Osteocyte (in vitro differentiated cells): ENCODE measurements at regions not wholly inside any gene's neighbourhood (a gene's known extent, or its start where the extent isn't known, plus 50 kb on each side); places are given as distances from the start of the nearest gene placed in this dataset.

Source experiments
- DNase-seq: peaks from one replicate; pipeline ENCODE4 v3.0.0; 2021; ENCODE audit warnings: mixed read lengths; ENCODE audit not compliant: unreplicated experiment; ENCODE audit errors: extremely low spot score
- H3K27ac Mint-ChIP-seq: one replicate; pipeline ENCODE4 v1.8.0; 2021; ENCODE audit warnings: mild to moderate bottlenecking, mixed read lengths; ENCODE audit not compliant: unreplicated experiment
- H3K27me3 Mint-ChIP-seq: one replicate; pipeline ENCODE4 v1.8.0; 2021; ENCODE audit warnings: mixed read lengths; ENCODE audit not compliant: unreplicated experiment
- H3K36me3 Mint-ChIP-seq: one replicate; pipeline ENCODE4 v1.8.0; 2021; ENCODE audit warnings: mixed read lengths; ENCODE audit not compliant: unreplicated experiment
- H3K4me1 Mint-ChIP-seq: one replicate; pipeline ENCODE4 v1.8.0; 2021; ENCODE audit warnings: mixed read lengths; ENCODE audit not compliant: unreplicated experiment
- H3K4me3 Mint-ChIP-seq: one replicate; pipeline ENCODE4 v1.8.0; 2021; ENCODE audit warnings: mild to moderate bottlenecking, moderate library complexity, mixed read lengths; ENCODE audit not compliant: unreplicated experiment
- H3K9me3 Mint-ChIP-seq: one replicate; pipeline ENCODE4 v1.8.0; 2021; ENCODE audit warnings: mixed read lengths; ENCODE audit not compliant: unreplicated experiment
- TF ChIP-seq, protein P1 (sequence below): fragments of 200-600 bp; sonication (generic); IDR thresholded peaks from 2 replicates; pipeline ENCODE4 v1.5.0; 2021; ENCODE audit warnings: antibody characterized with exemption, mild to moderate bottlenecking, moderate library complexity

DNA sequence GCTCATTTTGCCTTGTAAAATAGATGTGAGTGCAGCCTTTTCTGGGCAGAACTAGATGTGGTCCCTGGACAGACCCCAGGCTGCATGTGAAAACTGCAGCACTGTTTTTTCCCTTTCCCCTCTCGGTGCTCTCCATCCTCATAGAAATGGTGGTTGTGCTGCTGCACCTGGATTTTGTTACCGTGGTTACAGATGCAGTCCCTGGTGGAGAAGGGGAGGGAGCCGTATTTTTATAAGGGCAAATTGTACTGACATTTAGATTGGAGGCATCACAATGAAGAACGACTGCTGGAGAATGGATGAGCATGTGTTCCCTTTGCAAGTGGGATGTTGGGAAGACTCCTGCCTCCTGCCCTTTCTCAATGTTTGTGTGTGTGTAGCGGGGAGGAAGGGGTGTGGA, 469.9 kb downstream of the CCSER2 start:
- H3K36me3 Mint-ChIP-seq = no peaks in the 10 kb centered on the region
- DNase-seq = no peak
- no peaks in the 10 kb centered on the region for H3K9me3 Mint-ChIP-seq
- no peaks in the 10 kb centered on the region for H3K4me1 Mint-ChIP-seq
- no peak overlapping the region for H3K4me3 Mint-ChIP-seq
- H3K27me3 Mint-ChIP-seq = peaks cover 37% of the 10 kb centered on the region
- H3K27ac Mint-ChIP-seq = no peak overlapping the region
- TF ChIP-seq, protein P1, sequence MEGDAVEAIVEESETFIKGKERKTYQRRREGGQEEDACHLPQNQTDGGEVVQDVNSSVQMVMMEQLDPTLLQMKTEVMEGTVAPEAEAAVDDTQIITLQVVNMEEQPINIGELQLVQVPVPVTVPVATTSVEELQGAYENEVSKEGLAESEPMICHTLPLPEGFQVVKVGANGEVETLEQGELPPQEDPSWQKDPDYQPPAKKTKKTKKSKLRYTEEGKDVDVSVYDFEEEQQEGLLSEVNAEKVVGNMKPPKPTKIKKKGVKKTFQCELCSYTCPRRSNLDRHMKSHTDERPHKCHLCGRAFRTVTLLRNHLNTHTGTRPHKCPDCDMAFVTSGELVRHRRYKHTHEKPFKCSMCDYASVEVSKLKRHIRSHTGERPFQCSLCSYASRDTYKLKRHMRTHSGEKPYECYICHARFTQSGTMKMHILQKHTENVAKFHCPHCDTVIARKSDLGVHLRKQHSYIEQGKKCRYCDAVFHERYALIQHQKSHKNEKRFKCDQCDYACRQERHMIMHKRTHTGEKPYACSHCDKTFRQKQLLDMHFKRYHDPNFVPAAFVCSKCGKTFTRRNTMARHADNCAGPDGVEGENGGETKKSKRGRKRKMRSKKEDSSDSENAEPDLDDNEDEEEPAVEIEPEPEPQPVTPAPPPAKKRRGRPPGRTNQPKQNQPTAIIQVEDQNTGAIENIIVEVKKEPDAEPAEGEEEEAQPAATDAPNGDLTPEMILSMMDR = no peak

DNA sequence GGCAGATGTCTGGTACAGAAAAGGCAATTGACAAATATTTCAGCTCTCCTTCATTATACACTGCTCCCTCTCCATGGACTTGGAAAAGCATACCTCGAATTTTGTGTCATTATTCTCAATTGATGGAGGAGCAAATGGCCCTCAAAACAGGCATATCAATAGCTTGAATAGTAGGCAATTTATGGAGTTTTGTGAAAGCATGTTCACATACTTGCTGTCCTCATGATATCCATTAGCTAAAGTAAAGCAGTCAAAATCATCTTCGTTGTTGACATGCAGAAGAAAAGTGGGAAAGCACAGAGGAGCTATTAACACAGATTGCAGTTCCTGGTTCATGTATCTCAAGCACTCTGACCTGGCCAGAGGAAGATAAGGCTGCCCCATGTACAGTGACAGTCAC, 472.8 kb downstream of the CCSER2 start:
- Mint-ChIP-seq H3K36me3 (no peaks in the 10 kb centered on the region), H3K9me3 (no peaks in the 10 kb centered on the region), H3K4me1 (no peaks in the 10 kb centered on the region), H3K27me3 (peaks cover 30% of the 10 kb centered on the region), H3K27ac (no peak overlapping the region), H3K4me3 (no peak overlapping the region)
- TF ChIP-seq, protein P1 = no peak
- DNase-seq = no peak

DNA sequence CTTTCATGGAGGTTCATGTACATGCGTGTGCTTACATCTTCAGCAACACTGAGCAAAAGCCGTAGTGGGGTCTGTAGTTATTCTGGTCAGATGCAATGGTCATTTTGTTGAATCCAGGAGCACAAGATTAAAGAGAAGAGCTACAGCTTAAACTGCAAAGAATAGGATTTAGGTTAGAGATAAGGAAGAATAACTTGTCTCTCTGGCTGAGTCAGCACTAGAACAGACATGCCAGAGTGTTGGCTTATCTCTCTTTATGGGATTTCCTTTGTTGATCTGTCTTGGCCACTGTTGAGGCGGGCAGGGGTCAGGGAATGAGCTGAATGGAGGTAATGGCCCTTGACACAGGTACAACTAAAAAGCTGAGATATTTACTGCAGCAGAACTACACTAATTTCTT, 473.5 kb downstream of the CCSER2 start:
- Mint-ChIP-seq H3K27me3 (peaks cover 30% of the 10 kb centered on the region), H3K27ac (no peak overlapping the region), H3K9me3 (no peaks in the 10 kb centered on the region), H3K4me3 (no peak overlapping the region), H3K36me3 (no peaks in the 10 kb centered on the region), H3K4me1 (no peaks in the 10 kb centered on the region)
- TF ChIP-seq, protein P1 = no peak
- DNase-seq = no peak

DNA sequence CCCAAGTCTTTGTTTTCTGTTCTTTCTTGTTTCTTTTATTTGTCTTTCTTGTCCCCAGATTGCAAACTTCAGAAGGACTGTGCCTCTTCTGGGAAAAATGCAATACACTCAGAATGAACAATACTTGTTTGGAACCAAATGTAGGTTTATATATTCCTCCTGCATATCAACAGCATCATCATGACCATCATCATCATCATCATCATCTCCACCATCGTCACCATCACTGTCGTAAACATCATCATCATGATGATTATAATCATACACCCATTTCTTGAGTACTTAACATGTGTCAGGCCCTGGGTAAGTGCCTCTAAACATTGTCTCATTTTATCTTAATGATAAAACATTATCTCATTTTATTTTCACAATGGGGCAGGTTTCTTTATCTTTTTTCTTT, 476.8 kb downstream of the CCSER2 start:
- no peaks in the 10 kb centered on the region for H3K36me3 Mint-ChIP-seq

DNA sequence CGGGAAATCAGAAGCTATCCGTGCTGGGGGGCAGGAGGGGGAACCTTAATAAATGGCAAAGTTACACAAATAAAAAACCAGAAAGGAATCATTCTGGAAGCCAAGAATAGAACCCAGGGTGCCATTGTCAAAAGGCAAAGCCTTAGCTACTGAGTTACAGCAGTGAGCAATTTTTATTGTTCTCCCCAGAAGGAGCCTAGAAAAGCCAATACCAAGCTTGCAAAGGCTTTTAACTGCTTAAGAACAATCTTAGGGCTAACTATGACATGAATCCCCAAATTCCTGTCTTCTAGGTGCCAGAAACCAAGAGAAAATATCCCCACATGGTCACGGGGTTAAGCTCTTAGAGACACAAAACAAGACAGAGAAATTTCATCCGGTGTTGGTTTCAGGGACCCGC, 482.7 kb downstream of the CCSER2 start:
- Mint-ChIP-seq H3K9me3 (no peaks in the 10 kb centered on the region), H3K27me3 (peaks cover 25% of the 10 kb centered on the region), H3K4me1 (no peaks in the 10 kb centered on the region), H3K4me3 (no peak overlapping the region), H3K27ac (no peak overlapping the region), H3K36me3 (no peaks in the 10 kb centered on the region)
- TF ChIP-seq, protein P1 = no peak
- DNase-seq = no peak

More for the DNA sequence above, 476.8 kb downstream of the CCSER2 start:
- H3K4me3 Mint-ChIP-seq = no peak overlapping the region
- TF ChIP-seq, protein P1 = no peak
- no peaks in the 10 kb centered on the region for H3K9me3 Mint-ChIP-seq
- DNase-seq = no peak
- H3K27me3 Mint-ChIP-seq = peaks cover 13% of the 10 kb centered on the region
- no peak overlapping the region for H3K27ac Mint-ChIP-seq
- H3K4me1 Mint-ChIP-seq = no peaks in the 10 kb centered on the region
